Right ventricle myocardium inferior (tissue), 1 donor: ENCODE measurements at regions not wholly inside any gene's neighbourhood (a gene's known extent, or its start where the extent isn't known, plus 50 kb on each side); places are given as distances from the start of the nearest gene placed in this dataset.
"Not testable (repeated sequence)": the region's sequence is repeated elsewhere in the genome, so short reads cannot be mapped to it uniquely, and the experiment has no call there.

Source experiments
- ATAC-seq: fragments of 200-7000 bp; cut with Tn5 transposase; one replicate; pipeline ENCODE4 v1.9.1; 2020; ENCODE audit warnings: mild to moderate bottlenecking, moderate library complexity
- DNase-seq: peaks from one replicate; pipeline ENCODE4 v3.0.0; 2021; ENCODE audit errors: missing footprints
- intact Hi-C: fragments of 100-400 bp; cut with DNase I; formaldehyde crosslinking; loops from one replicate; pipeline ENCODE4 v1.11.0; 2022
- donor health status: DM: no; HTN: yes; CAD: no; lungs with severe emphysema.

GRCh38 chr2:31748041-31748440, 167.3 kb upstream of the SRD5A2 start:
- DNase-seq (no peak), ATAC-seq (no peak)
- intact Hi-C loops = no loop called here

GRCh38 chr2:31739161-31739560, 158.4 kb upstream of the SRD5A2 start:
- intact Hi-C loops = no loop called here
- no peak for DNase-seq
- no peak for ATAC-seq

- ATAC-seq = no peak
- DNase-seq = no peak
- intact Hi-C loops = no loop called here
Measured at GRCh38 chr2:31736695-31737454, 156.1 kb upstream of the SRD5A2 start.

- no peak for DNase-seq
- ATAC-seq = no peak
- intact Hi-C loops = no loop called here
Measured at GRCh38 chr2:31735716-31736115, 155.0 kb upstream of the SRD5A2 start.

GRCh38 chr2:31729442-31730092, 148.8 kb upstream of the SRD5A2 start:
- intact Hi-C loops = no loop called here
- DNase-seq (no peak), ATAC-seq (no peak)

- ATAC-seq = no peak
- intact Hi-C loops = no loop called here
- no peak for DNase-seq
Measured at GRCh38 chr2:31729065-31729439, 148.3 kb upstream of the SRD5A2 start.

GRCh38 chr2:31728406-31729064, 147.8 kb upstream of the SRD5A2 start:
- ATAC-seq (no peak), DNase-seq (no peak)
- intact Hi-C loops = no loop called here

GRCh38 chr2:31726457-31726856, 145.7 kb upstream of the SRD5A2 start:
- intact Hi-C loops = no loop called here
- no peak for DNase-seq
- no peak for ATAC-seq

GRCh38 chr2:31725444-31725843, 144.7 kb upstream of the SRD5A2 start:
- ATAC-seq = no peak
- intact Hi-C loops = no loop called here
- DNase-seq = no peak

- intact Hi-C loops = no loop called here
- DNase-seq (no peak), ATAC-seq (no peak)
Measured at GRCh38 chr2:31711737-31712136, 131.0 kb upstream of the SRD5A2 start.

GRCh38 chr2:31710121-31710520, 129.4 kb upstream of the SRD5A2 start:
- DNase-seq = no peak
- intact Hi-C loops = no loop called here
- no peak for ATAC-seq

GRCh38 chr2:31707992-31708391, 127.3 kb upstream of the SRD5A2 start:
- intact Hi-C loops = no loop called here
- ATAC-seq = no peak

GRCh38 chr2:31704561-31705212, 123.9 kb upstream of the SRD5A2 start:
- DNase-seq (no peak), ATAC-seq (no peak)
- intact Hi-C loops = no loop called here

More at GRCh38 chr2:31707992-31708391, 127.3 kb upstream of the SRD5A2 start:
- no peak for DNase-seq

GRCh38 chr2:31703253-31703652, 122.5 kb upstream of the SRD5A2 start:
- ATAC-seq (no peak), DNase-seq (no peak)
- intact Hi-C loops = no loop called here

GRCh38 chr2:31698722-31699121, 118.0 kb upstream of the SRD5A2 start:
- DNase-seq (no peak), ATAC-seq (no peak)
- intact Hi-C loops = no loop called here

GRCh38 chr2:31696068-31696467, 115.3 kb upstream of the SRD5A2 start:
- ATAC-seq (no peak), DNase-seq (no peak)
- intact Hi-C loops = no loop called here

- DNase-seq = no peak
- ATAC-seq = no peak
- intact Hi-C loops = no loop called here
Measured at GRCh38 chr2:31694444-31694843, 113.7 kb upstream of the SRD5A2 start.

- intact Hi-C loops = no loop called here
- ATAC-seq (no peak), DNase-seq (no peak)
Measured at GRCh38 chr2:31693882-31694281, 113.1 kb upstream of the SRD5A2 start.

GRCh38 chr2:31688282-31688681, 107.5 kb upstream of the SRD5A2 start:
- no peak for DNase-seq
- ATAC-seq = no peak
- intact Hi-C loops = no loop called here

GRCh38 chr2:31683506-31683905, 102.8 kb upstream of the SRD5A2 start:
- DNase-seq, intact Hi-C loops, ATAC-seq: not testable (repeated sequence)
